ENCODE measurements at regions not wholly inside any gene's neighbourhood (a gene's known extent, or its start where the extent isn't known, plus 50 kb on each side); places are given as distances from the start of the nearest gene placed in this dataset.

GRCh38 chr12:79993106-79993862 is 58.4 kb upstream of the PPP1R12A start (continued):
- TF ChIP-seq SP2 (IDR thresholded peaks at IDR 0.05; ENCODE audit: low read length) (no peak), RAD21 (IDR thresholded peaks at IDR 0.05 in 1 of 2, conservative IDR thresholded peaks at IDR 0.05 in 1 of 2; ENCODE audit: low read depth in 2 of 2, low read length in 2 of 2) (no peak), TEAD4 (IDR thresholded peaks at IDR 0.05; ENCODE audit: low read depth, low read length) (no peak), BCL11A (IDR thresholded peaks at IDR 0.05; ENCODE audit: low read depth in 2 of 2, low read length in 2 of 2) (no peak), PHF8 (conservative IDR thresholded peaks at IDR 0.05; ENCODE audit: low read depth, low read length) (no peak)
